GM19468 (cell line): ENCODE measurements at regions not wholly inside any gene's neighbourhood (a gene's known extent, or its start where the extent isn't known, plus 50 kb on each side); places are given as distances from the start of the nearest gene placed in this dataset.
"Not testable (repeated sequence)": the region's sequence is repeated elsewhere in the genome, so short reads cannot be mapped to it uniquely, and the experiment has no call there.

ENCODE experiments used
- ATAC-seq: cut with Tn5 transposase; IDR thresholded peaks from one replicate; pipeline ENCODE4 v1.9.1; 2021; ENCODE audit warnings: mild to moderate bottlenecking, moderate library complexity, moderate number of reproducible peaks; ENCODE audit not compliant: unreplicated experiment; ENCODE audit errors: extremely low read depth

DNA sequence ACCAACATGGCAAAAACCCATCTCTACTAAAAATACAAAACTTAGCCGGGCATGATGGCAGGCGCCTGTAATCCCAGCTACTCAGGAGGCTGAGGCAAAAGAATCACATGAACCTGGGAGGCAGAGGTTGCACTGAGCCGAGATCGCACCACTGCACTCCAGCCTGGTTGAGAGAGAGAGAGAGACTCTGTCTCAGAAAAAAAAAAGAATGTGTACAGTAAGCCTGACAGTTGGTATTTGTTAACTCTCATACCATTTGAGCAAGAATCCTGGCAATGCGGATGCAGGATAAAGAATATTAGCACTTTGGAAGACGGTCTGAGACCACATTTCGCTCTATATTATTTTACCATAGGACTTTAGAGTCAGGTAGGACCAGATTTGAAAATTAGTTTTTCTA is 140.0 kb upstream of the ZNF648 start:
- not testable (repeated sequence) for ATAC-seq

DNA sequence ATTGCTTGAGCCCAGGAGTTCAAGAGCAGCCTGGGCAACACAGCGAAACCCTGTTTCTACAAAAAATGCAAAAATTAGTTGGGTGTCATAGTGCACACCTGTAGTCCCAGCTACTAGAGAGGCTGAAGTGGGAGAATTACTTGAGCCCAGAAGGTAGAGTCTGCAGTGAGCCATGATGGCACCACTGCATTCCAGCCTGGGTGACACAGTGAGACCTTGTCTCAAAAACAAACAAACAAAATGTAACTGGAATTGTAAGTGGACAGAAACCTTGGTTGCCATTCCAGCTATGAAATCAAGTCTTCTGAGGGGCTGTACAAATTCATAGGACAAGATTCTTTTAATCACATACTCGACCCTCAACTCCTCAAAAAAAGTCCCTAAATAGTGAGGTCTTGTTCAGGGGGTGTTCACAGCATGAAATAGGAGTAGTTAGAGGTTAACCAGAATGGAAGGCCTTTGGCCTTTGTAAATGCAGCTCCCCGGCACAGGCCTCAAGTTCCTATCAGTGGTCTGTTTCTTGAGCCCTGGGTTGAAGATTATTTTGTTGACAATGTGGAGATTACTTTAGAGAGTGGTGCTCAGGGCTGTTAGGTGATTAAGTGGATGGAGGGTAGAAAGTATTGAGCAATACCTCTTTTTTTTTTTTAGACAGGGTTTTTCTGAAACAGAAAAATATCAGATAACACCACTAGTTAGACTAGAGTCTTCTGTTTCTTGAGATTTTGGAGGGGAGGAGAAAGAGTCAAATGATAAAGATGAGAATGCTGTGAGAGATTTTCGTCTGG is 138.7 kb upstream of the ZNF648 start:
- ATAC-seq: no peak

DNA sequence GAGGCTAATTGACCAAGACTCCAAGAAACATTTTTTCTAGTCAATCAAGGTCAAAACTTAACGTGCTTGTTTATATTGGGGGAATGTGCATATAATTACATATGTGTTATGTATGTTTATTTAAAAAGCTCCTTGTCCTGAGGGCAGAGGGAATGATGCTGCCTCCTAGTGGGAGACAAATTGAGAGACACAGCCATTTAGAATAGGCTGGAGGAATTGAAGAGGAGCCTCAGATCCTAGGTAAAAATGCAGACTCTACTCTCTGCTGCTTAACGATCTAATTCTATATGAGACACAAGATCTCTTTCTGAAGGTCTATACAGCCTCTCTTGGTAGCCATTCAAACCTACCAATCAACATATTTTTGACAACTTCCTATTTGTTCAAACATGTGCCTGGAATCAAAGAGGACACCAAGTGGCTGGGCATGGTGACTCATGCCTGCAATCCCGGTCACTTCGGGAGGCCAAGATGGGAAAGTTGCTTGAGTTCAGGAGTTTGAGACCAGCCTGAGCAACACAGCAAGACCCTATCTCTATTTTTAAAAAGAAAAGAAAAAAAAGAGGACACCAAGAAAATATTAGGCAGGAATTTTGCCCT is 136.6 kb upstream of the ZNF648 start:
- ATAC-seq: no peak

DNA sequence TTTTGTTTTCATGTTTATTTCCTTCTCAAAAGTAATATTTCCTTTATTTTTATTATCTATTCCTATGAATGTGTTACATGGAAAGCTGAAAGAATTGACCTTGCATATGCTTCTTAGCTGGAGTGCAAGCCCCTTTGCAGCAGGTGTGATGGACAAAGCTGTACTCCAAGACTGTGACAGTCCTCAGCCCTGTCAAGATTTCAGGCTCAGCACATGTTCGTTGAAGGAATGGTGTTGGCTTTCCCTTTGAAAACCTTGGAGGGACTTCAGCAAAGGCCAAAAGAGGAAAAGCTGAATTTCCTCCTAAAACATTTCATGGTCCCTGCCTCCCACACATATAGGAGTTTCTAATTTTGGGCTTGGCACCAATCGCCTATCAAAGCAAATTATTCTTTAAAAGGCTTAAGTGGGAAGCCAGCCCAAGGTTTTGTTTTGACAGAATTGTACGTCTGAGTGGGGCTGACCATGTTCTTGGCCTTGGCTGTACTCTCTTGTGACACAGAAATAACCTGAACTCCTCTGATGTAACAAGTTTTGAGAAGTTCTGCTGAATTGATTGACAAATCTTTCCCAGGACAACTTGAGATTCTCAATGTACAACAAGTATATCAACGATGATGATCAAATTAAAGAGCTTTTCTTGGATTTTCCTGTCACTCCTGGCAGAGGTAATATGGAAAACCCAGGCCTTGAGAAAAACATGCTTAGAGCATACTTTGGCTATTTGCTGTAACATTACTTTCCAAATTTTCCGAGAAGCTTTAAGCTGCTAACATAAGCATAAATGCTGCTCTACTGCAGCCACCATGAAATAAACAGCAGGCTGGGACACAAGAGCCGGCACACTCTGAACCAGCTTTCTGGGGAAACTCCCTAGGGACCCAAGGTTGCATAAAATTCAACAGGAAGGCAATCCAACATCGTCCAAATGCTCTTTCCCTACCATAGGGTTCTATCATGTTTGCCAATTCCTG is 135.7 kb upstream of the ZNF648 start:
- ATAC-seq: no peak

DNA sequence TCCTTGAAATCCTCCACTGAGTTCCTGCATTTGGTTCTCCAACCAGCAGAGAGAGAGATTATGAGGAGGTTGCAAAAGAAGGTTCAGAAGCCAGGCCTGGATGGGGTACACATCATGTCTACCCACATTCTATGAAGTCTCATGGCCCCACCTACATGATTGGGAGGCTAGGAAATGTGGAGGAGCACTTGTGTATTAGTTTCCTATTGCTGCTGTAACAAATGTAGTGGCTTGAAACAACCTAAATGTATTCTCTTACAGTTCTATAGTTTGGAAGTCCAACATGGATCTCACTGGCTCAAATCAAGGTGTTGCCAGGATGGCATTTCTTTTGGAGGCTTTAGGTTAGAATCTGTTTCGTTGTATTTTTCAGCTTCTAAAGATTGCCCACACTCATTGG is 134.2 kb upstream of the ZNF648 start:
- ATAC-seq: no peak

DNA sequence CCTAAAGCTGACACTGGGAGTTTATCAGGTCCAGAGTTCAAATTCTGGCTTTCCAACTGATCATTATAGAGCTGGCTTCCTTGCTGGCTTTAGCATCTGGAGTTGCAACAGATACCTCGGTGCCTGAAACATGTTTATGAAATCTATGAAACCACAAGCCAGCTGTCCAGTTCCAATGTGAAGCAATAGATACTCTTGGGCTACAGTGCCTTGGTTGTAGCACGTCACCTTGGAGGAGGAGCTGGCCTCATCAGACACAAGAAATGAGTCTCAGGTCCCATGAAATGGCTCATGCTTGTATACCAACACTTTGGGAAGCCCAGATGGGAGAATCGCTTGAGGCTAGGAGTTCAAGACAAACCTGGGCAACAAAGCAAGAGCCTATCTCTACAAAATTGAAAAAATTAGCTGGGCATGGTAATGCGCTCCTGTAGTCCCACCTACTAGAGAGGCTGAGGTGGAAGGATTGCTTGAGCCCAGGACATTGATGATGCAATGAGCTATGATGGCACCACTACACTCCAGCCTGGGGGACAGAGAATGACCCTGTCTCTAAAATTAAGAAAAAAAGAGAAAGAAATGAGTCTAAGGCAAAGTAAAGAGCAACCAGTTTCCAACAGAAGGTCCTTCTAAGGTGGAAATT is 132.5 kb upstream of the ZNF648 start:
- no peak for ATAC-seq

- ATAC-seq: no peak
Measured at GRCh38 chr1:182192966-182193365, 131.5 kb upstream of the ZNF648 start.

DNA sequence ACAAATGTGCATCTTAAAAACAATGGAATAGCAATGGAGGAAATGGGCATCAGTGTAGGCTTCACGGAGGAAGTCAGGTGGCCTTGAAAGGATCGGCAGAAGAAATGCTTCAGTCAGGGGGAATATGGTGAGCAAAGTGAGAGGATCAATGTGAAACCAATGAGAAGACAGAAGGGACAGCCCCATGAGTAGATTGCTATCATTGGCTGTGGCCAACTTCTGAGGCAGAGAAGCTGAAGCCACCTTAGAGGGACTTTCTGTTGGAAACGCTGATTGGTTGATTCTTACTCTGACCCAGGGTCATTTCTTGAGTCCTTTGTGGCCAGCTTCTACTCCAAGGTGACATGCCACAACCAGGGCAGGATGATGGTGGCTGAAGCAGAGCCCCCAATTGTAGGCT is 130.7 kb upstream of the ZNF648 start:
- no peak for ATAC-seq

DNA sequence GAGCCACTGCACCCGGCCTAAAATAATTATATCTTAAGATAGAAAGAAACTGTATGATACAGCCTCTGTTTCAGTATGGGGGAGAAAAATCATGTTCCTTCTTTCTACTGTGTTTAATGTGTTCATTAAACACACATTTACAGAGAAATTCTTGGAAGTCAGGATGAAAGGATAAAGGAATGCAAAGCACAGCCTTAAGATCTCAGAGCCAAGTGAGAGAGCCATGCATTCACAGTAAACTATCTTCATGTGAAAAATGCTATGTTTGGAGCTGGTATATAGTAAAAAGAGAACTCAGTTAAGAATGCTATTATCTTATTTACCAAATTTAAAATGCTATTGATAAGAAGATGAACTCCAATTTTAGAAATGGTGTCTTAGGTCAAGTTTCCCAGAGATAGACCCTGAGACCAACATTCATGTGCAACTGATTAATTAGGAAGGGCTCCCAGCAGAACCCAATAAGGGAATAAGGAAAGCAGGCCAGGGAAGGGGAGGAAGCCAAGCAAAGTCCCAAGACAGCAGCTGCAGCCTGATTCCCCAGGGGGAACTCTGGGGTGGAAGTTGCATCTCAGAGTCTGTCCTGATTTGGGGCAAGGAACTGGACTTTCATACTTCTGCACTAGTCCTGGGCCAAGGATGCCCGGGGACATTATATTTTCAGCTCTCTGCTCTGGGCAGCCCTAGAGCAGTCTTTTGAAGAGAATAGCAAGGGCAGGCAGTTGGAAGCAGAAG is 130.0 kb upstream of the ZNF648 start:
- no peak for ATAC-seq

GRCh38 chr1:182189535-182190066 is 128.1 kb upstream of the ZNF648 start:
- ATAC-seq: no peak

DNA sequence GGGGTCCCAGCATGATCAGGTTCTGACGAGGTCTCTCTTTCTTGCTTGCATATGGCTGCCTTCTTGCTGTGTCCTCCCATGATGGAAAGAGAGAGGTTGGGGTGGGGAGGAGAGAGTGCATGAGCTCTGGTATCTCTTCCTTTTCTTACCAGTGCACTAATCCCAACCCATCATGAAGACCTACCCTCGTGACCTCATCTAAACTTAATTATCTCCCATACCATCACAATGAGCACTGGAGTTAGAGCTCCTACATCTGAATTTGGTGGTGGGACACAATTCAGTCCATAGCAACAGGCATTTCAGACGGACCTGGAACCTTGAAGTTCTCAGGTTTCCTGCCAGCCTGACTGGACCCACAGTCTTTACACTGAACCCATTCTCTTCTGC is 125.2 kb upstream of the ZNF648 start:
- ATAC-seq: no peak

GRCh38 chr1:182185842-182186756 is 124.6 kb upstream of the ZNF648 start:
- ATAC-seq: no peak

- no peak for ATAC-seq
Measured at GRCh38 chr1:182185136-182185535, 123.6 kb upstream of the ZNF648 start.

DNA sequence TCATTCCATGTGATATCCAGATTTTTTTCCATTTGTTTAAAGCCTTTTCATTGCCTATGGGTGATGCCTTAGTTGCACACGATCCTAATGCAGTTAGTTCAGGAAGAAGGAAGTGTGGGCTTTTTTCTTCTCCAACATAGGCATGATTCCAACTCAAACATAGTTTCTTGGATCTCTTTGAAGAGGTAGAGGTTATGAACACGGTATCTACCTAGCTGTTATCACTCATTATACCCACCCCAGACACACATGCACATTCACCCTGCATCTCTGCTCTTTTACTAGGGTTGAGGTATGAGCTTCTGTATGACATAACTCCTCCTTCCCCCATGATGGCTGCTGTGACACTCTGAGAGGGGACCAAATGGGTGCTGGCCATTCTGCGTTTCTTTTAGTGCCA is 122.1 kb upstream of the ZNF648 start:
- no peak for ATAC-seq

GRCh38 chr1:182182311-182182710 is 120.8 kb upstream of the ZNF648 start:
- no peak for ATAC-seq

DNA sequence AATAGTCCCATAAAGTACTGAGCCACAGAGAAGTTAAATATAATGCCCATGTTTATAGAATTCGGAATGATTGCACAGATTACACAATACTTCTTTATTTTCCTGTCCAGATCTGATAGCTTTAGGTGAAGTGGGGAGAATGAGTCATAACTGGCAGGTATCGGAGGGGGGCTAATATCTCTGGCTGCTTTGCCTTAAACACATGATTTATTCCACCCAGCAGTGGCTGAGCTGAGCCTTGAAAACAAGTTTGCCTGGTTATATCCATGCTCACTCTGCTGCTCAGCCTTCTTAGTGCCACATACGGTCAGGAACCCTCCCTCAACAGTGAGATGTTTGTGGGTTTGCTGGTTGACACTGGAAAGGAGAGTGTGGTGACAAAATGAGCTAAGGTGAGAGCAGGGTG is 119.7 kb upstream of the ZNF648 start:
- no peak for ATAC-seq

GRCh38 chr1:182175361-182175931 is 113.9 kb upstream of the ZNF648 start:
- no peak for ATAC-seq

DNA sequence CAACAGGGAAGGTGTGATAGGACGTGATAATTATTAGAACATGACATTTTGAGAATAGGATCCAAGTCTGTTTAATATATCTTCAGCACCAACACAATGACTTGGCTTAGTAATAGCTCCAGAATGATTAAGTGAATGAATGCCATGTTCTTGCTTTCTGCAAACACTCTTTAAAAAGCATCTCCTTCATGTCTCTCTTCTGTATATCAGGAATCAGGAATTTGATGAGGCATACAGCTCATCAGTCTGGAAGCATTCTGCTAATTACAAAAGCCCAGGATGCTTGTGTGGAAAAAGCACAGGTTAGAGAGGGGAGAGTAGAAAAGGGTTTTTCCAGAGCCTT is 113.0 kb upstream of the ZNF648 start:
- no peak for ATAC-seq
